HG03108 (cell line): ENCODE measurements at regions not wholly inside any gene's neighbourhood (a gene's known extent, or its start where the extent isn't known, plus 50 kb on each side); places are given as distances from the start of the nearest gene placed in this dataset.
"Not testable (repeated sequence)": the region's sequence is repeated elsewhere in the genome, so short reads cannot be mapped to it uniquely, and the experiment has no call there.

ENCODE experiments used
- ATAC-seq: cut with Tn5 transposase; IDR thresholded peaks from one replicate; pipeline ENCODE4 v1.9.1; 2021; ENCODE audit warnings: moderate library complexity; ENCODE audit not compliant: unreplicated experiment

- ATAC-seq, result no peak
Measured at GRCh38 chr16:85236818-85237150, 124.5 kb upstream of the CIBAR2 start.

GRCh38 chr16:85237817-85238216, 125.5 kb upstream of the CIBAR2 start:
- no peak for ATAC-seq

GRCh38 chr16:85238233-85238647, 126.0 kb upstream of the CIBAR2 start:
- no peak for ATAC-seq

- no peak for ATAC-seq
Measured at GRCh38 chr16:85239239-85239638, 127.0 kb upstream of the CIBAR2 start.

- no peak for ATAC-seq
Measured at GRCh38 chr16:85239871-85240270, 127.6 kb upstream of the CIBAR2 start.

GRCh38 chr16:85240982-85241924, 129.0 kb upstream of the CIBAR2 start:
- no peak for ATAC-seq

- no peak for ATAC-seq
Measured at GRCh38 chr16:85242140-85242539, 129.9 kb upstream of the CIBAR2 start.

- ATAC-seq, result no peak
Measured at GRCh38 chr16:85243308-85243707, 131.0 kb upstream of the CIBAR2 start.

GRCh38 chr16:85244452-85244851, 132.2 kb upstream of the CIBAR2 start:
- ATAC-seq, result not testable (repeated sequence)

- ATAC-seq, result no peak
Measured at GRCh38 chr16:85245307-85246172, 133.3 kb upstream of the CIBAR2 start.

- ATAC-seq, result no peak
Measured at GRCh38 chr16:85246473-85246872, 134.2 kb upstream of the CIBAR2 start.

- no peak for ATAC-seq
Measured at GRCh38 chr16:85246973-85247372, 134.7 kb upstream of the CIBAR2 start.

GRCh38 chr16:85248342-85248741, 136.1 kb upstream of the CIBAR2 start:
- ATAC-seq, result no peak

GRCh38 chr16:85248857-85249256, 136.6 kb upstream of the CIBAR2 start:
- no peak for ATAC-seq

GRCh38 chr16:85249418-85250146, 137.3 kb upstream of the CIBAR2 start:
- no peak for ATAC-seq

GRCh38 chr16:85250147-85250463, 137.8 kb upstream of the CIBAR2 start:
- no peak for ATAC-seq

GRCh38 chr16:85250609-85251223, 138.4 kb upstream of the CIBAR2 start:
- no peak for ATAC-seq

- no peak for ATAC-seq
Measured at GRCh38 chr16:85251225-85251760, 139.0 kb upstream of the CIBAR2 start.

GRCh38 chr16:85252014-85252413, 139.7 kb upstream of the CIBAR2 start:
- ATAC-seq, result no peak

GRCh38 chr16:85252461-85252860, 140.2 kb upstream of the CIBAR2 start:
- no peak for ATAC-seq
